ENCODE measurements at regions not wholly inside any gene's neighbourhood (a gene's known extent, or its start where the extent isn't known, plus 50 kb on each side); places are given as distances from the start of the nearest gene placed in this dataset.
A peak's percentile ranks its signal among the peaks of the same experiment; 100 is the strongest.

DNA sequence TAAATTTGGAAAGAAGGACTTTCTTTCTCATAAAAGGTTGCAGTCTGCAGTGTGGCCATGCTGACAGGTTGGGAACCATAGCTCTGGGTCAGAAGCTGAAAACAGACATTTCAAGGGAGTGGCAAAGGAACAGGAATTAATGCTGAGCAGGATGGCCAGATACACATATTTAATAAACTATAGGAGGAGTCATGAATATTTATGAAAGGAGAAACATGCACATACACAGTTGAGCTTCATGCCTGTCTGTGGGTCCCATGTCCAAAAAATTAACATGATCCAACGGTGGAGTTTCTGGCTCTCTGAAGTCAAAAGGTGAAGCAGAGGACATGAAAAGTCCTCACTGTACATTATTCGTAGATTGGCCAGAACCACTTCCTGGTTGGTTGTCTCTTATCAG lies 2556.0 kb downstream of the PCDH9 start:
- DNase-seq (ENCODE audit: extremely low spot score), result no peak
- ChIA-PET CTCF (no interaction called here), POLR2A (no interaction called here)
- TF ChIP-seq BHLHE40 (IDR thresholded peaks at IDR 0.05; ENCODE audit: borderline replicate concordance) (no peak), ZNF384 (IDR thresholded peaks at IDR 0.05) (no peak), NFRKB (IDR thresholded peaks at IDR 0.05) (no peak), HDGF (IDR thresholded peaks at IDR 0.05; ENCODE audit: borderline replicate concordance) (no peak), FOXK2 (IDR thresholded peaks at IDR 0.05) (no peak)

DNA sequence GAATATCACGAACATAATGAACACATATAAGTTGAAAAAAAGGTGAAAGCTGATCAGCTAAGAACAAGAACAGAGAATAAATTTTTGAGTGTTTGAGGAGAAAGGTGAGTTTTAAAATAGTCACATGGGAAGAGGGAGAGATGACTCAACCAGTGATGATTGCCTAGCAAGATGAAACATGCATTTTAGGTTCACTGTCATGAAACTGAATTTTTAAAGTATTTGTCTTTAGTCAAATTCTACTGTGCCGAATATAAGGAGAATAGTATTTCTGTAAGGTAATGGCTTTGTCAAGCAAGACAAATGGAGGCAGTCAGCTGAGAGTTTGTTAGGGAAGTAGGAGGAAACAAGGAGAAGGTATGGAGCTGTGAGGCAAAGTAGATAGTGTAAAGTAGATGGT lies 2557.4 kb downstream of the PCDH9 start:
- ChIA-PET CTCF (no interaction called here), POLR2A (no interaction called here)
- DNase-seq (ENCODE audit: extremely low spot score), result no peak
- no peak for TF ChIP-seq ZNF384 (IDR thresholded peaks at IDR 0.05)

DNA sequence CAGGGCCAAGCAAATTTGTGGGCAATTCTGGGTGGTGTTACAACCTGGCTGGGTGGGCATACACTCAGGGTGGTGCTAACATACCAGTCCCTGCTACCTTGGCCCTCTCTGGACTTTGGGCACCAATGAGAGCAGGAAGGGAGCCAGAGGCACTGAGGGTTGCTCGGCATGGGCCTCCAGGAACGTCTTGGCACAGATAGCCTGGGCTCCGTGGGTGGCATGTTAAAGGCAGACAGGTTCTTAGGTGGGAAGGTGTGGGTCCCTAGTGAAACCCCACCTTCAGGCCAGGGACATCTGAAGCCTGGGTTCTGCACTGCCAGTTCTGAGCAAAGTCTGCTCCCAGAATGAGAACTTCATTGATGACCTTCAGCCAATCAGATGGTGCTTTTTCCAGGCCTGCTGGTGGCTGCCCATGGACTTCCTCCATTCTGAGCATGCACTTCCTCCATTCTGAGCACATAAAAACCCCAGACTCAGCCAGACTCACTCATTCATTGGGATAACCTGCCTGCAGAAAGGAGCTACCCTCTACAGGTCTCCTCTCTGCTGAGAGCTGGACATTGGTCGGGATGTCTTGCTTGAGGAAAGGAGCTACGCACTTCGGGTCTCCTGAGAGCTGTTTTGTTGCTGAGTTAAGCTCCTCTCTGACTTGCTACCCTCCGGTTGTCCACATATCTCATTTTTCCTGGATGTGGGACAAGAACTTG lies 2567.1 kb downstream of the PCDH9 start:
- TF ChIP-seq LEF1 (IDR thresholded peaks at IDR 0.05; ENCODE audit: borderline replicate concordance) (no peak), NFRKB (IDR thresholded peaks at IDR 0.05) (no peak)
- no peak for DNase-seq (ENCODE audit: extremely low spot score)
- ChIA-PET CTCF (no interaction called here), POLR2A (no interaction called here)

DNA sequence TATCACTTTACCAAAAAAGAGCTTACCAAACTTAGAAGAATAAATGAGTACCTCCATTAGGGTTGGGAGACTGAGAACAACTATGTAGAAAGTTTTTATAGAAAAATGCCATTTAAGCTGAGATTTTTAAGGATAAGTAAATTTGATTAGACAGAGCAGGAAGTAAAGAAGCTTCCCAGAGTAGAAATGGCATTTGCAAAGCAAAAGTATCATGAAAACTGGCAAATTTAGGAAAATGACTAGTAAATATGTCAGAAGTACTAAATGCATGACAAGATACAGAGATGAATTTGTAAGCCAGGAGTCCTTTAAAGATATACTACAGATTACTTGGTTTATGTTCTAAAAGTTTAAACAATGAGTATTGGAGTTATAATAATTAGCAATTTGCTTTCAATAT lies 2581.8 kb downstream of the PCDH9 start:
- TF ChIP-seq L3MBTL2 (conservative IDR thresholded peaks at IDR 0.05), result no peak
- TF ChIP-seq HDGF (IDR thresholded peaks at IDR 0.05; ENCODE audit: borderline replicate concordance), result no peak
- no peak for TF ChIP-seq ELF4 (IDR thresholded peaks at IDR 0.05)
- no peak for TF ChIP-seq BHLHE40 (IDR thresholded peaks at IDR 0.05; ENCODE audit: borderline replicate concordance)
- no peak for TF ChIP-seq TARDBP (IDR thresholded peaks at IDR 0.05)
- no peak for TF ChIP-seq NFRKB (IDR thresholded peaks at IDR 0.05)
- no peak for TF ChIP-seq FOXA1 (IDR thresholded peaks at IDR 0.05)
- no peak for DNase-seq (ENCODE audit: extremely low spot score)
- ChIA-PET POLR2A (no interaction called here), CTCF (no interaction called here)

DNA sequence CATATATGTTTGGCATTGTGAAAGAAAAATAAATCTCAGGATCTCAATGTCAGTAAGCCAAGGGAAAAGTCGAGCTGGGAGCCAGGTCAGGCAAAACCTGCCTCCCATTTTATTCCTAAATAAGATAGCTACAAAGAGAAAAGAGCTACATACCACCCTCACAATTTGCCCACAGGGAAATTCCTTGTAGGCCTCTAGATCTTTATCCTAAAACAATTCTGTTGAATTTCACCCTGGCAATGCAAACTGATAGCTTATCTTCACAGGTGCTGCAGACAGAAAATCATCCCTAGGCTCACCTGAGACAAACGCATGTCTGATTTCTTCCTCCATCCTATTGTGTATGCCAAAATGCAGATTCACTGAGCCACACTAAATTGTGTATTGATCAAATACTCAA lies 2587.1 kb downstream of the PCDH9 start:
- TF ChIP-seq FOXK2 (IDR thresholded peaks at IDR 0.05) (no peak), HDGF (IDR thresholded peaks at IDR 0.05; ENCODE audit: borderline replicate concordance) (no peak), FOXA1 (IDR thresholded peaks at IDR 0.05) (no peak), NFRKB (IDR thresholded peaks at IDR 0.05) (no peak), ELF4 (IDR thresholded peaks at IDR 0.05) (no peak), ZNF384 (IDR thresholded peaks at IDR 0.05) (no peak), SUZ12 (IDR thresholded peaks at IDR 0.05) (no peak), TARDBP (IDR thresholded peaks at IDR 0.05) (no peak), FOXM1 (IDR thresholded peaks at IDR 0.05; ENCODE audit: borderline replicate concordance) (no peak)
- ChIA-PET CTCF (interaction anchor here (1.0 kb wide), 1 partner anchor 9 kb away, joined by 4 read pairs; no protein-coding TSS in a partner anchor), POLR2A (no interaction called here)
- no peak for DNase-seq (ENCODE audit: extremely low spot score)

DNA sequence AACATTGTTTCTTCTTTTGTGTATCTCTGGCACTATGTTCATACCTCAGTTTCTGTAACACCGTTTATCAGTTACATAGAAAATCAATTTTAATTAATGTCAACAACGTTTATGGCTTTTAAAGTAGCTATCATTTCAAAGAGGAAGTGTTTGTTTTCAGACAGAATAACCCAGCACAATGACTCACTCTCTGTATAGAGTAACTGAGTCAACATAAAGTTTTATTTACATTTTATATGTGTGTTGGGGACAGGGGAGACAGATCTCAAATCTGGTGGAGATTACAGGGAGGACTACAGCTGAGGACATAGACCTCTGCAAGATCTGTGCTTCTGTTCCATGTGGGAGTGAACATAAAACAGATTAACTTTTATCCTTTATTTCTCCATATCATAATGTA lies 2590.1 kb downstream of the PCDH9 start:
- CTCF ChIA-PET, result no interaction called here
- TF ChIP-seq LEF1 (IDR thresholded peaks at IDR 0.05; ENCODE audit: borderline replicate concordance) (0 out of 2 replicates have a peak, but pooled peaks have one; percentile 50), ELF4 (IDR thresholded peaks at IDR 0.05) (no peak), CTBP1 (IDR thresholded peaks at IDR 0.05; ENCODE audit: borderline replicate concordance) (peak; percentile 67; the same call in 1 of the 2 replicates), NFRKB (IDR thresholded peaks at IDR 0.05) (no peak), FOXA1 (IDR thresholded peaks at IDR 0.05) (peak; percentile 55; the same call in 1 of the 2 replicates)
- TF ChIP-seq, protein P1, sequence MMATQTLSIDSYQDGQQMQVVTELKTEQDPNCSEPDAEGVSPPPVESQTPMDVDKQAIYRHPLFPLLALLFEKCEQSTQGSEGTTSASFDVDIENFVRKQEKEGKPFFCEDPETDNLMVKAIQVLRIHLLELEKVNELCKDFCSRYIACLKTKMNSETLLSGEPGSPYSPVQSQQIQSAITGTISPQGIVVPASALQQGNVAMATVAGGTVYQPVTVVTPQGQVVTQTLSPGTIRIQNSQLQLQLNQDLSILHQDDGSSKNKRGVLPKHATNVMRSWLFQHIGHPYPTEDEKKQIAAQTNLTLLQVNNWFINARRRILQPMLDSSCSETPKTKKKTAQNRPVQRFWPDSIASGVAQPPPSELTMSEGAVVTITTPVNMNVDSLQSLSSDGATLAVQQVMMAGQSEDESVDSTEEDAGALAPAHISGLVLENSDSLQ (IDR thresholded peaks at IDR 0.05), result peak; percentile 71
- POLR2A ChIA-PET, result no interaction called here
- DNase-seq (ENCODE audit: extremely low spot score), result peak; percentile 48

DNA sequence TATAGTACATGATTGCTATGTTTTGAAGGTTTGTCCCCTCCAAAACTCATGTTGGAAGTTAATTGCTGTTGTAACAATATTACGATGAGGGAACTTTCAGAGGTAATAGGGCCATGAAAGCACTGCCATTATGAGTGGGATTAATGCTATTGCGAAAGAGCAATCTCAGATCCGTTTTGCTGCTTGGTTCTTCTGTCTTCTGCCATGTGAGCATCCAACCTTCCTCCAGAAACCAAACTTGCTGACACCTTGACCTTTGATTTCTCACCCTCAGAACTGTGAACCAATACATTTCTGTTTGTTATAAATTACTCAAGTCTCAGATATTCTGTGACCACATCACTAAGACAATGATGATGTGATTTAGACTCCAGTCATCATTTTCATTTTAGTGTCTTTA lies 2590.9 kb downstream of the PCDH9 start:
- ChIA-PET CTCF (no interaction called here), POLR2A (no interaction called here)
- DNase-seq (ENCODE audit: extremely low spot score), result no peak
- TF ChIP-seq SP1 (IDR thresholded peaks at IDR 0.05) (no peak), NFRKB (IDR thresholded peaks at IDR 0.05) (no peak), SUZ12 (IDR thresholded peaks at IDR 0.05) (no peak), TARDBP (IDR thresholded peaks at IDR 0.05) (no peak), L3MBTL2 (conservative IDR thresholded peaks at IDR 0.05) (no peak), FOXK2 (IDR thresholded peaks at IDR 0.05) (no peak), FOXA1 (IDR thresholded peaks at IDR 0.05) (no peak), ZNF384 (IDR thresholded peaks at IDR 0.05) (no peak), BHLHE40 (IDR thresholded peaks at IDR 0.05; ENCODE audit: borderline replicate concordance) (no peak), LEF1 (IDR thresholded peaks at IDR 0.05; ENCODE audit: borderline replicate concordance) (no peak), FOXM1 (IDR thresholded peaks at IDR 0.05; ENCODE audit: borderline replicate concordance) (no peak), HDGF (IDR thresholded peaks at IDR 0.05; ENCODE audit: borderline replicate concordance) (no peak), ELF4 (IDR thresholded peaks at IDR 0.05) (no peak), CTBP1 (IDR thresholded peaks at IDR 0.05; ENCODE audit: borderline replicate concordance) (no peak)
- TF ChIP-seq, protein P1 (IDR thresholded peaks at IDR 0.05), result no peak

DNA sequence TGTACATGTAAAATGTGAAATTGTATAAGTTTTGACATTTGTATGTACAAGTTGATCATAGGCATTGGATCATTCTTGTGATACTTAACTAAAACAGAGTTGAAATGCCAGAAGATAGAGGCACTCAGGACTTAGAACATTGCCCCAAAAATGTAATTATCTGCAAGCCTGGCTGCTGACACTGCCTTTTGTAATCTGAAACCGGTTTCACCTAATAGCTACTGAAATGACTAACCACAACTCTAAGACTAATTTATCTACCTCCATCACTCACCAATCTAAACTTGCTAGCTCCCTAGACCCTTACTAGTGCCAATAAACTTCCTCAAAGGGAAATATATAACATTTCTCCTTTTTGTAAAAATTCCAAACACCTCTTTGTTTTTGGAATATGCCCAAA lies 2596.2 kb downstream of the PCDH9 start:
- no peak for TF ChIP-seq FOXK2 (IDR thresholded peaks at IDR 0.05)
- TF ChIP-seq, protein P1 (IDR thresholded peaks at IDR 0.05), result no peak
- TF ChIP-seq FOXM1 (IDR thresholded peaks at IDR 0.05; ENCODE audit: borderline replicate concordance), result no peak
- no peak for TF ChIP-seq ELF4 (IDR thresholded peaks at IDR 0.05)
- TF ChIP-seq ARNT (IDR thresholded peaks at IDR 0.05), result no peak
- TF ChIP-seq SP1 (IDR thresholded peaks at IDR 0.05), result no peak
- TF ChIP-seq L3MBTL2 (conservative IDR thresholded peaks at IDR 0.05), result no peak
- no peak for TF ChIP-seq NFRKB (IDR thresholded peaks at IDR 0.05)
- no peak for TF ChIP-seq LEF1 (IDR thresholded peaks at IDR 0.05; ENCODE audit: borderline replicate concordance)
- TF ChIP-seq BHLHE40 (IDR thresholded peaks at IDR 0.05; ENCODE audit: borderline replicate concordance), result no peak
- no peak for TF ChIP-seq CTBP1 (IDR thresholded peaks at IDR 0.05; ENCODE audit: borderline replicate concordance)
- TF ChIP-seq FOXA1 (IDR thresholded peaks at IDR 0.05), result no peak
- TF ChIP-seq ZNF384 (IDR thresholded peaks at IDR 0.05), result no peak
- TF ChIP-seq HDGF (IDR thresholded peaks at IDR 0.05; ENCODE audit: borderline replicate concordance), result no peak
- DNase-seq (ENCODE audit: extremely low spot score), result peak; percentile 25
- CTCF ChIA-PET, result interaction anchor here (0.8 kb wide), 1 partner anchor 9 kb away, joined by 4 read pairs; no protein-coding TSS in a partner anchor
- POLR2A ChIA-PET, result no interaction called here

Data from HEK293T (cell line).